RKO (cell line): ENCODE measurements at regions not wholly inside any gene's neighbourhood (a gene's known extent, or its start where the extent isn't known, plus 50 kb on each side); places are given as distances from the start of the nearest gene placed in this dataset.

Experiments
- DNase-seq: peaks from one replicate; pipeline ENCODE4 v3.0.0-alpha.2; 2016; ENCODE audit warnings: low spot score

DNA sequence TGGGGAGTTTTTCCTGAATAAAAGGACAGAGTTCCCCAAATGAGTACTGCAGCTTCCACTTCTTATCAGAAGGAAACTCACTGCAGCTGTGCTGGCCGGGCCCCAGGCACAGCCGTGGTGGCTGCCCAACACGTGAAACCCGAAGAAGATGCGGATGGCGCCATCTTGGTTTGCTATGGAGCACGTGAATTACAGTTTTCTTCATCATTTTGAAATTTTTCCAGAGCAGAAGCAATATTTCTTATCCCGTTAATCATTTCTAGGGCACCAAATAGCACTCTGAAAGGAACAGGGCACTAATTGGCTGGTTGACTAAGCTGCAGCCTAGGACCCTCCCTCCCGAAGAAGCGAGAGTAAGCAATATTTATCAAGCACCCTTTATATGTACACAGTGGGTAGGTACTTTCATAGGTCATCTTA, 63.2 kb upstream of the EPS8L3 start:
- DNase-seq, result no peak

DNA sequence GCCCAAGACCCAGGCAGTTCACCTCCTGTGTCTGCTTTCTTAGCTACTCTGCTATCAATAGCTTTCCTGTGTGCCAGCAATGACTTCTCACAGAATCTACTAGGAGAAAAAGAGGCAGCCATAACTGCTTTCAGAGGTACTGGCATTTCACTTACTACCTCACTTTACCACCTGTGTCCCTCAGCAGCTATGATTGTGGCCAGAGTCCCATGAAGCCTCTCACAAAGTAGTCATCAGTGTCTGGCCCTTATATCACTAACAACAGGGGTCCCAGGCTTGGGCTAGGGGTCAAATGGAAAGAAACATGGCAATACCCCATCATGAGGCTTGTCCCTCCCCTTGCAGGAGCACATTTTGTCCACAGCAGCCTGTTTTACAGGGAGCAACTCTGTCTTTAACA, 62.7 kb upstream of the EPS8L3 start:
- no peak for DNase-seq

- no peak for DNase-seq
These were observed 60.8 kb upstream of the EPS8L3 start for GRCh38 chr1:109824349-109825115.

DNA sequence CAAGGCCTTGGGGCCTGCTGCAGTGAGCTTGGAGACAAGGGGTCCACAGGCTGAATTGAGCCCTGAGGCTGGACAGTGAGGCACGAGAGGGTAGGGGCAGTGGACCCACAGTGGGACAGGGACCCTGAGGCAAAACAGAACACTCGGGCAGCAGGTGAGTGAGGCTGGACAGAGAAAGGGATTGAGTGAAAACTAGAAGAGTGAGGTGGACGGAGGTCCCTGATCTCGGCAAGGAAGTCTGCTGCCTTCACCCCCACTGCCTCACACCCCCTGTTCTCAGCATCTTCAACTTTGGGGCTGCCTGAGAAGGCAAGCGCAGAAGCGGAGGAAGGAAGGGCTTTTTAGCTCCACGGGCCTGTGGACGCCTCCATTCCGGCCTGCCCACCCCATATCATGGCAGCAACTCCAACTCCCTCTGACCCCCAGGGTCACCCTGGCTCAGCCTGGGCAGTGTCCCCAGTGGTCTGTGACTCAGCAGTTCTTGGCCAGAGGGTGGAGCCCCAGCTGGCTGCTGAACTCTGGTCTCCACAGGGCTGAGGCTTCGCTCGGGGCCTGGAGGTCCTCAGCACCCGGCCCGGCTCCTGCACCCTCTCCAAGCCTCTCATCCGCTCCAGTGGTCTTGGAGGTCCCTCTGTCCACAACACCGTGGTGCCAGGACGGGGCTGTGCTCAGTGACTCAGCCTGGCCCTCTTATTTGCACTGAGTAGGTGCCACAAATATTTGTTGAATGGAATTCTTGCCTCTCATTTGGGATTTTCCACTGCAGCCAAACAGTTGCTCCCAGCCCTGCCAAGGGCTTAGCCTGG, 60.0 kb upstream of the EPS8L3 start:
- DNase-seq, result no peak

DNA sequence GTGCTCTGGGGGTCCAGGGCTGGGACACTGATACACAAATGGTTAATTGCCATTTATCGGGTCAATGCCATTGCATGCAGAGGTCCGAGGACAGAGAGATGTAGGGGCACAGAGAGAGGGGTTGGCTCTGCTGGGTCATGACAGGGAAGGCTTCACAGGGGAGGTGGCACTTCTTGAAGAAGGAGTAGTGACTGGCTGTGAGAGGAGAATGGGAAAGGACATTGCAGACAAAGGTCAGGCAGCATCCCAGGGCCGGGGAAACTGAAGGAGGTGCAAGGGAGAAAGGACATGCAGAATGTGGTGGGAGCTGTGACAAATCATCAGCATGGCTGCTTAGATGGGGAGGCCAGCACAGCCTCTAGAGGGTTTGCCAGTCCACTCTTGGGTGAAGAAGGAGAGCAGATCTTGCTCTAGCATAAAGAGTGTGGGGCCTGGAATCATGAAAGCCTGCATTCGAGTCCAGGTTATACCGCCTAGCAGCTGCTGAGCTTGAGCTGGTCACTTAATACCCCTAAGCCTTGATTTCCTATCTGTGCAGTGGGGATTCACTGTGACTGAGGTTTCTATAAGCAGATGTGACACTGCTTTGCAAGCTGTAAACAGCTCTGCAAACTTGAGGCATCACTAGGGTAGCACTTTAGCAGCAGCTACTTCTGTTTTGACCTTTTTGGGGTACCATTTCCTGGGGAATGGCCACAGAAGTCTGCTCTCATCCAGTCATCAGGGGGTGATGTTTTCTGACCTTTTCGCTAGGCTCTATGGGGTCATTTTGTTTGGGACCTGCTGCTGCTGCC, 59.2 kb upstream of the EPS8L3 start:
- no peak for DNase-seq

- peak; percentile 49 for DNase-seq
These were observed 58.4 kb upstream of the EPS8L3 start for GRCh38 chr1:109821831-109822745.

- DNase-seq, result peak; percentile 52
These were observed 57.5 kb upstream of the EPS8L3 start for GRCh38 chr1:109821221-109821669.

DNA sequence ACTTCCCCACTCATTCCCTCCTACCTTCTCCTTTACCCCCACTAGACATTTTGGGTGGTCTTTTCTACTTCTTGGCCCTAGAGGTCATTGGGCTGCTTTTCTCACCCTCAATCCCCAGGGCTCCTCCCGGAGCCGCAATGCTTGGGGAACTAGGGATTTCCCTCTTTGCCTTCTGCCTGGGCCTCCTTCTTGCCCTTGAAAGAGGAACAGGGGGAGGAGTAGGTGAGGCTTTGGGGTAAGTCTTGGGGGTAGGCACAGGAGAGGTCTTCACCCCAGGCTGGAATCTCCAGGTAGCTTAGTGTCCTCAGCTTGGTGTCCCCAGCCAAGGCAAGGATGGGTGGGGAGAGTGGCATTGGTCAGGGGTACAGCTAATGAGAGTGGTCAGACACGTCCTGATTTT, 56.2 kb upstream of the EPS8L3 start:
- DNase-seq, result no peak

- no peak for DNase-seq
These were observed 55.5 kb upstream of the EPS8L3 start for GRCh38 chr1:109818988-109819764.

GRCh38 chr1:109818271-109818987, 54.7 kb upstream of the EPS8L3 start:
- DNase-seq, result no peak

DNA sequence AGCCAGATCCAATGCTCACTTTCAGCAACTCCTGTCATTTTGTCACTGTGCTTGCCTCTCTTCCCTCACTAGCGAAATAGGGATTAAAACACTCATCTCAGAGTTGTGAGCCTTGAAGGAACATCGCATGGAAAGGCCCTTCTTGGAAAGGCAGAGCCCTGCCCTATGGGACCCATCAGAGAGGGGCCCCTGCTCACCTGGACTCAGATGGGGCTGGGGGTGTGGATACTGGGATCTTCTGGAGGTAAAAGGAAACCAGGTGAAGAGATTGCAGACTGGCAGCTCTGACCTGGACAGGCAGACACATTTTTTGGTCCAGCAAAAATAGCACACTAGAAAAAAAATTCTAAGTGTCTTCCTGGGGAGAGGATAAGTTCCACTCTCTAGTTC, 54.2 kb upstream of the EPS8L3 start:
- DNase-seq, result no peak

DNA sequence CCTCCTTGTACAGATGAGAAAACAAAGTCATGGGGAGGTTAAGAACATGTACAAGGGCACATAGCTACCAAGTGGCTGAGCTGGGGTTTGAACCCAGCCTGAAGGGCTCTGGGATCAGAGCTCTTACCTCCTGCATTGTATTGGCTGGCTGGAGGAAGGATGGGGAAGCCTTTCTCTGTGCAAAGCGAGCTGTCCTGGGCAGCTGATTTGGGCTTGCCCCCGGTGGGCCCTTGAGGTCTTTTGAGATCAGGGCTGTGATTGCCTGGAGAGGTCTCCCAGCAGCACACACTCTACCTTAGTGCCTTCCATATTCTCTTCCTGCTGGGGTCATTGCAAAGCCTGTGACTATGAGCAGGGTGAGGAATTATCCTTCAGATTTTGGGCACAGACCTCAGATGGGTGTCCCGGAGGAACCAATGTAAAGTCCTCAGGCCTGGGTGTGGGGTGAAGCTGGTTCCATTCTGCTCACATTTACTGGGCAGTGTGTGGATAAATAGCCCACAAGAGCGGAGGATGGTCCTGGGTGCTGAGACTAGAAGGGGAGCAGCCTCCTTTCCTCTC, 53.3 kb upstream of the EPS8L3 start:
- DNase-seq, result no peak

- DNase-seq, result no peak
These were observed 52.6 kb upstream of the EPS8L3 start for GRCh38 chr1:109816175-109816811.

GRCh38 chr1:109815809-109816174, 52.1 kb upstream of the EPS8L3 start:
- DNase-seq, result no peak

DNA sequence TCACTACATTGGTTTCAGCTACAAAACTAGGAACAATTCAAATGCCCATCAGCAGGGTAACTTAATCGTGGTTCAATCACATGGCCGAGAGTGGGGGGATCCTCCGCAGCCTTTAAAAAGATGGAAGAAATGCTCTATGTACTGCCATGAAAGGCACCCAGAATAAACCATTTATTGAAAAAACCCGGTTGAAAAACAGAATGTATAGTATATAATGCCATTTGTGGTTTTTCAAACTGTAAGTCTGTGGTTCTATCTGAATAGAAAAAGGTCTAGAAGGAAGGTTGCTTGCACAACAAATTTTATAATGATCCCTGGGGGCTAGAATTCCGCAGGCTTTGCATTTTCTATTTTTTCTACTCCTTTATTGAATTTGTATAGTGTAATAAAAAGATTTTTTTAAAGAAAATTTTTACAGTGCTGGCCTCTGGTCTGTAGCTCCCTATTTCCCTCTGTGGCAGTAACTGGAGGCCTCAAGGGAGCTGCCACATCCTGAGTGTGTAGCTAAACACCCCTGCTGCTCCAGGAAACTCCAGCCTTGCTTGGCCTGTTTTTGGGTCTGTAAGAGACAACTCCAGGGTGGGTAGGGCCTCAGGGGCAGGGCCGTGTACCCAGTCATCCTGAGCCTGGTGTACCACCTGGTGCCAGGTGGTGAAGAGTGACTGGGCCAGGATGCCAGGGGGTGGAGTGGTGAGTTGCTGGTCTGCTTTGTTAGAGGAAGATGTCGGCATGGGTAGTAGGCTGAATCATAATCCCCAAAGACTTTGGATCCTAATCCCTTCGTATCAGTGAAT, 51.5 kb upstream of the EPS8L3 start:
- no peak for DNase-seq

DNA sequence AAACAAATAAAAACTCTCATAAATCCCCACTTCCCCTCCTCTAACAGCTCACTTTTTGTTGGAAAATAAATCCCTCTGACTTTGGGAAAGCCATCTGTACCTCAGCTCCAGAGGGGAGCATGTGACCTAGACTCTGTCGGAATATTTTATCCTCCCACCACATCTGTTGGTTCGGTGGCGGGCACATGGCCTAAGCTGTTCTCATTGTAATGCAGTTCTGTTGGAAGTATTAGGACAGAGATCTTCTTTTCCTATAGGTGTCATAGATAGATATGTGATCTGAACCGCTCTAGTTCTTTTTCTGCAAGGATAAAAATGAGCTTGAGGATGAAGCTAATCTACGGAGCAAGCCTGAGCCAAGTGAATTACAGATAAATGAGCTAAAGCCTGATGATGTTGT, 50.5 kb upstream of the EPS8L3 start:
- no peak for DNase-seq
